ENCODE measurements at regions not wholly inside any gene's neighbourhood (a gene's known extent, or its start where the extent isn't known, plus 50 kb on each side); places are given as distances from the start of the nearest gene placed in this dataset.

DNA sequence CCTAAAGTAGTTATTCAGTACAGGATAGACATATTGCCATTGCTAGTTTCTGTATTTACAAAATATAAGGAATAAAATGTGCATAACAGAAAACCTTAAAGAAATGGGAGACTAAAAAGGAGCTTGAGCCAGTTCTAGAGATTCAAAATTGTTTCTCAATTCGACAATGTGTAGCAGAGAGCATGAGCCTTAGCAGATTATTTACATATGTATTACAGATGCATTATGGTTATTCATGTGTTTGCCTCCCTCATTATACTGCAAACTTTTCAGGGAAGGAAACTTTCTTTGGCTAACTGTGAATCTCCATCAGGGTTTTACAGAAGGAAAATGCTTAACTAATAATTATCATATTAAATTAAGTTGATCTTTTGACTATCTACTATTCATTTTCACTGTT is 854.4 kb upstream of the SLC39A10 start:
- TF ChIP-seq POLR2A (IDR thresholded peaks at IDR 0.05) (no peak), POLR2AphosphoS5 (IDR thresholded peaks at IDR 0.05) (no peak)
- TF ChIP-seq, protein P1, sequence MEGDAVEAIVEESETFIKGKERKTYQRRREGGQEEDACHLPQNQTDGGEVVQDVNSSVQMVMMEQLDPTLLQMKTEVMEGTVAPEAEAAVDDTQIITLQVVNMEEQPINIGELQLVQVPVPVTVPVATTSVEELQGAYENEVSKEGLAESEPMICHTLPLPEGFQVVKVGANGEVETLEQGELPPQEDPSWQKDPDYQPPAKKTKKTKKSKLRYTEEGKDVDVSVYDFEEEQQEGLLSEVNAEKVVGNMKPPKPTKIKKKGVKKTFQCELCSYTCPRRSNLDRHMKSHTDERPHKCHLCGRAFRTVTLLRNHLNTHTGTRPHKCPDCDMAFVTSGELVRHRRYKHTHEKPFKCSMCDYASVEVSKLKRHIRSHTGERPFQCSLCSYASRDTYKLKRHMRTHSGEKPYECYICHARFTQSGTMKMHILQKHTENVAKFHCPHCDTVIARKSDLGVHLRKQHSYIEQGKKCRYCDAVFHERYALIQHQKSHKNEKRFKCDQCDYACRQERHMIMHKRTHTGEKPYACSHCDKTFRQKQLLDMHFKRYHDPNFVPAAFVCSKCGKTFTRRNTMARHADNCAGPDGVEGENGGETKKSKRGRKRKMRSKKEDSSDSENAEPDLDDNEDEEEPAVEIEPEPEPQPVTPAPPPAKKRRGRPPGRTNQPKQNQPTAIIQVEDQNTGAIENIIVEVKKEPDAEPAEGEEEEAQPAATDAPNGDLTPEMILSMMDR (IDR thresholded peaks at IDR 0.05 in 8 of 11, conservative IDR thresholded peaks at IDR 0.05 in 3 of 11) = no peak

Data from spleen (tissue), 7 donors.